ENCODE measurements at regions not wholly inside any gene's neighbourhood (a gene's known extent, or its start where the extent isn't known, plus 50 kb on each side); places are given as distances from the start of the nearest gene placed in this dataset.
"Not testable (repeated sequence)": the region's sequence is repeated elsewhere in the genome, so short reads cannot be mapped to it uniquely, and the experiment has no call there.

- POLR2A ChIA-PET (ENCODE audit: unreplicated experiment), result no interaction called here
- H3K27ac ChIP-seq, result no peak overlapping the region
- no peaks in the 10 kb centered on the region for H3K79me2 ChIP-seq (ENCODE audit: low read depth)
- no peaks in the 10 kb centered on the region for H4K20me1 ChIP-seq (ENCODE audit: insufficient read depth)
- H3K4me3 ChIP-seq, result no peak overlapping the region
- BruUV-seq (replicated peaks), result no TSS peak
- TF ChIP-seq EZH2 (IDR thresholded peaks at IDR 0.05; ENCODE audit: low read depth) (no peak), CTCF (conservative IDR thresholded peaks at IDR 0.05) (no peak)
- no peaks in the 10 kb centered on the region for H3F3A ChIP-seq (ENCODE audit: insufficient read depth, low read depth)
- 0 out of 2 replicates have a peak, but pooled peaks cover 3% of the 10 kb centered on the region for H3K9me2 ChIP-seq (ENCODE audit: insufficient read depth)
- H3K9me3 ChIP-seq (ENCODE audit: insufficient read depth, low read depth), result no peaks in the 10 kb centered on the region
- H3K4me2 ChIP-seq, result no peak overlapping the region
- no peaks in the 10 kb centered on the region for H3K36me3 ChIP-seq (ENCODE audit: low read depth)
- no peaks in the 10 kb centered on the region for H3K27me3 ChIP-seq (ENCODE audit: insufficient read depth, low read depth)
- no peak overlapping the region for H2AFZ ChIP-seq
- DNase-seq, result no peak
- CTCF ChIA-PET, result no interaction called here
- intact Hi-C loops (cut with micrococcal nuclease; ENCODE audit: unreplicated experiment), result no loop called here
- 0 out of 2 replicates have a peak, but pooled peaks cover 3% of the 10 kb centered on the region for H3K4me1 ChIP-seq (replicated peaks; ENCODE audit: insufficient read depth)
These were observed 290.6 kb downstream of the OSTF1 start for GRCh38 chr9:75378926-75379325.

- ChIA-PET POLR2A (ENCODE audit: unreplicated experiment) (no interaction called here), CTCF (no interaction called here)
- TF ChIP-seq EZH2 (IDR thresholded peaks at IDR 0.05; ENCODE audit: low read depth) (no peak), CTCF (conservative IDR thresholded peaks at IDR 0.05) (no peak)
- no peaks in the 10 kb centered on the region for H3F3A ChIP-seq (ENCODE audit: insufficient read depth, low read depth)
- H3K9me2 ChIP-seq (ENCODE audit: insufficient read depth), result 0 out of 2 replicates have a peak, but pooled peaks cover 3% of the 10 kb centered on the region
- no peak for DNase-seq
- 0 out of 2 replicates have a peak, but pooled peaks cover 4% of the 10 kb centered on the region for H3K9me3 ChIP-seq (ENCODE audit: insufficient read depth, low read depth)
- no peak overlapping the region for H3K4me2 ChIP-seq
- H3K36me3 ChIP-seq (ENCODE audit: low read depth), result no peaks in the 10 kb centered on the region
- 0 out of 2 replicates have a peak, but pooled peaks cover 4% of the 10 kb centered on the region for H3K4me1 ChIP-seq (replicated peaks; ENCODE audit: insufficient read depth)
- H3K27me3 ChIP-seq (ENCODE audit: insufficient read depth, low read depth), result no peaks in the 10 kb centered on the region
- intact Hi-C loops (cut with micrococcal nuclease; ENCODE audit: unreplicated experiment), result no loop called here
- H2AFZ ChIP-seq, result 0 out of 2 replicates have a peak overlapping the region, but pooled peaks have one; percentile 13
- H3K27ac ChIP-seq, result no peak overlapping the region
- H3K79me2 ChIP-seq (ENCODE audit: low read depth), result no peaks in the 10 kb centered on the region
- no TSS peak for BruUV-seq (replicated peaks)
- no peaks in the 10 kb centered on the region for H4K20me1 ChIP-seq (ENCODE audit: insufficient read depth)
- no peak overlapping the region for H3K4me3 ChIP-seq
These were observed 293.8 kb downstream of the OSTF1 start for GRCh38 chr9:75382126-75382525.

GRCh38 chr9:75383420-75384034 lies 295.2 kb downstream of the OSTF1 start:
- H3K4me3 ChIP-seq; POLR2A ChIA-PET (ENCODE audit: unreplicated experiment); H2AFZ ChIP-seq; H3K27me3 ChIP-seq (ENCODE audit: insufficient read depth, low read depth); BruUV-seq (replicated peaks); H3K36me3 ChIP-seq (ENCODE audit: low read depth); H3K9me3 ChIP-seq (ENCODE audit: insufficient read depth, low read depth); H3K79me2 ChIP-seq (ENCODE audit: low read depth); DNase-seq; H3F3A ChIP-seq (ENCODE audit: insufficient read depth, low read depth); H3K4me1 ChIP-seq (replicated peaks; ENCODE audit: insufficient read depth); H3K27ac ChIP-seq; intact Hi-C loops (cut with micrococcal nuclease; ENCODE audit: unreplicated experiment); H3K9me2 ChIP-seq (ENCODE audit: insufficient read depth); CTCF ChIA-PET; H4K20me1 ChIP-seq (ENCODE audit: insufficient read depth): not testable (repeated sequence)
- peak overlapping the region; percentile 14; the same call in 1 of the 2 replicates for H3K4me2 ChIP-seq

GRCh38 chr9:75385236-75385635 lies 296.9 kb downstream of the OSTF1 start:
- intact Hi-C loops (cut with micrococcal nuclease; ENCODE audit: unreplicated experiment), result no loop called here
- no peak for TF ChIP-seq EZH2 (IDR thresholded peaks at IDR 0.05; ENCODE audit: low read depth)
- no peak for TF ChIP-seq CTCF (conservative IDR thresholded peaks at IDR 0.05)
- H3K27me3 ChIP-seq (ENCODE audit: insufficient read depth, low read depth), result no peaks in the 10 kb centered on the region
- 0 out of 2 replicates have a peak, but pooled peaks cover 3% of the 10 kb centered on the region for H3K9me2 ChIP-seq (ENCODE audit: insufficient read depth)
- no peaks in the 10 kb centered on the region for H3K79me2 ChIP-seq (ENCODE audit: low read depth)
- no peaks in the 10 kb centered on the region for H3K36me3 ChIP-seq (ENCODE audit: low read depth)
- POLR2A ChIA-PET (ENCODE audit: unreplicated experiment), result no interaction called here
- no peaks in the 10 kb centered on the region for H4K20me1 ChIP-seq (ENCODE audit: insufficient read depth)
- CTCF ChIA-PET, result no interaction called here
- DNase-seq, result no peak
- 0 out of 2 replicates have a peak, but pooled peaks cover 4% of the 10 kb centered on the region for H3K9me3 ChIP-seq (ENCODE audit: insufficient read depth, low read depth)
- H3K4me1 ChIP-seq (replicated peaks; ENCODE audit: insufficient read depth), result 0 out of 2 replicates have a peak, but pooled peaks cover 4% of the 10 kb centered on the region
- BruUV-seq (replicated peaks), result no TSS peak
- H3K4me2 ChIP-seq, result no peak overlapping the region
- no peaks in the 10 kb centered on the region for H3F3A ChIP-seq (ENCODE audit: insufficient read depth, low read depth)
- H3K4me3 ChIP-seq, result no peak overlapping the region
- no peak overlapping the region for H2AFZ ChIP-seq
- no peak overlapping the region for H3K27ac ChIP-seq
